ENCODE measurements at regions not wholly inside any gene's neighbourhood (a gene's known extent, or its start where the extent isn't known, plus 50 kb on each side); places are given as distances from the start of the nearest gene placed in this dataset.

- TF ChIP-seq CTCF (conservative IDR thresholded peaks at IDR 0.05), result no peak
- peaks cover 2% of the 10 kb centered on the region for H3K9me3 Mint-ChIP-seq
- no peak for DNase-seq (ENCODE audit: low read depth, low spot score)
- no peaks in the 10 kb centered on the region for H3K36me3 Mint-ChIP-seq (ENCODE audit: low read depth)
- H3K27ac Mint-ChIP-seq (ENCODE audit: unreplicated experiment), result no peak overlapping the region
- H3K27me3 Mint-ChIP-seq (ENCODE audit: low read depth), result no peaks in the 10 kb centered on the region
- H3K4me3 Mint-ChIP-seq, result no peak overlapping the region
- peaks cover 11% of the 10 kb centered on the region for H3K4me1 Mint-ChIP-seq
These were observed 56.0 kb upstream of the C1orf21 start for GRCh38 chr1:184330875-184331274.
